ENCODE measurements at regions not wholly inside any gene's neighbourhood (a gene's known extent, or its start where the extent isn't known, plus 50 kb on each side); places are given as distances from the start of the nearest gene placed in this dataset.

- TF ChIP-seq CTCF (IDR thresholded peaks at IDR 0.05 in 2 of 3, conservative IDR thresholded peaks at IDR 0.05 in 1 of 3; ENCODE audit: control insufficient read depth in 2 of 3, extremely low read depth in 1 of 3, insufficient read depth in 1 of 3, low read depth in 3 of 3, low read length in 3 of 3) (no peak), EP300 (IDR thresholded peaks at IDR 0.05; ENCODE audit: borderline replicate concordance in 1 of 2, control insufficient read depth in 1 of 2, low read depth in 2 of 2, low read length in 2 of 2) (no peak), MTA3 (IDR thresholded peaks at IDR 0.05; ENCODE audit: borderline replicate concordance, low read length) (no peak), POLR2AphosphoS5 (IDR thresholded peaks at IDR 0.05; ENCODE audit: low read length) (no peak), JUND (IDR thresholded peaks at IDR 0.05; ENCODE audit: low read depth, low read length) (no peak), CEBPB (IDR thresholded peaks at IDR 0.05; ENCODE audit: borderline replicate concordance in 1 of 2, low read depth in 2 of 2, low read length in 2 of 2) (no peak), POLR2A (IDR thresholded peaks at IDR 0.05; ENCODE audit: low read depth, low read length) (no peak), EZH2 (IDR thresholded peaks at IDR 0.05; ENCODE audit: borderline replicate concordance, control insufficient read depth, low read depth, low read length) (no peak), NBN (IDR thresholded peaks at IDR 0.05) (no peak), NR2C2 (IDR thresholded peaks at IDR 0.05; ENCODE audit: borderline replicate concordance, control insufficient read depth, insufficient read length, low read depth) (no peak), SMC3 (IDR thresholded peaks at IDR 0.05; ENCODE audit: borderline replicate concordance, low read length) (no peak), MAX (IDR thresholded peaks at IDR 0.05; ENCODE audit: low read depth, low read length) (no peak)
Observed at GRCh38 chr12:114266536-114266935, 139.4 kb downstream of the TBX5 start.

Measured in GM12878 (cell line).